GM20000 (cell line): ENCODE measurements at regions not wholly inside any gene's neighbourhood (a gene's known extent, or its start where the extent isn't known, plus 50 kb on each side); places are given as distances from the start of the nearest gene placed in this dataset.

ENCODE experiments used
- DNase-seq: peaks from one replicate; pipeline ENCODE4 v3.0.0; 2012; ENCODE audit warnings: low spot score
- TF ChIP-seq, protein P1 (sequence below): IDR thresholded peaks from 2 replicates; pipeline ENCODE4 v1.5.1; 2012; ENCODE audit warnings: mild to moderate bottlenecking, control low read depth; ENCODE audit errors: extremely low read depth, missing control alignments

DNA sequence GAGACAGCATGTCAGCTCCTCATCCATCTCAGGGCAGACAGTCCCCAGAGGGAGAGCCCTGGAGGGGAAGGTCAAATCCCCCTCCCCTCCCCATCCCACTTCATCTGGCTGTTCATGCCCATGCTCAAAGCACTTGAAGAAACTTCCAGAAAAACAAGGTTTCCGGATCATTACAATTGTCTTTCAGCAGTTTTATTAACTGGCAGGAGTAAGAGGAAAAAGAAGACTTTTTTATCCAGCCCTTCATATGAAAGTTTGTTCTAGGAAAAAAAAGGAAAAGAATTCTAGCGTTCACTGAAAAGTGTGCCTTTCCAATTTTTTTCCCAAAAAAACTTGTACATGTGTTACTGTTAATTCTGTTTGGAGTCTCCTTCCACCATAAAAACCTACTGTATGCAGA is 145.7 kb upstream of the TIAM1 start:
- DNase-seq: no peak
- TF ChIP-seq, protein P1, sequence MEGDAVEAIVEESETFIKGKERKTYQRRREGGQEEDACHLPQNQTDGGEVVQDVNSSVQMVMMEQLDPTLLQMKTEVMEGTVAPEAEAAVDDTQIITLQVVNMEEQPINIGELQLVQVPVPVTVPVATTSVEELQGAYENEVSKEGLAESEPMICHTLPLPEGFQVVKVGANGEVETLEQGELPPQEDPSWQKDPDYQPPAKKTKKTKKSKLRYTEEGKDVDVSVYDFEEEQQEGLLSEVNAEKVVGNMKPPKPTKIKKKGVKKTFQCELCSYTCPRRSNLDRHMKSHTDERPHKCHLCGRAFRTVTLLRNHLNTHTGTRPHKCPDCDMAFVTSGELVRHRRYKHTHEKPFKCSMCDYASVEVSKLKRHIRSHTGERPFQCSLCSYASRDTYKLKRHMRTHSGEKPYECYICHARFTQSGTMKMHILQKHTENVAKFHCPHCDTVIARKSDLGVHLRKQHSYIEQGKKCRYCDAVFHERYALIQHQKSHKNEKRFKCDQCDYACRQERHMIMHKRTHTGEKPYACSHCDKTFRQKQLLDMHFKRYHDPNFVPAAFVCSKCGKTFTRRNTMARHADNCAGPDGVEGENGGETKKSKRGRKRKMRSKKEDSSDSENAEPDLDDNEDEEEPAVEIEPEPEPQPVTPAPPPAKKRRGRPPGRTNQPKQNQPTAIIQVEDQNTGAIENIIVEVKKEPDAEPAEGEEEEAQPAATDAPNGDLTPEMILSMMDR: no peak

DNA sequence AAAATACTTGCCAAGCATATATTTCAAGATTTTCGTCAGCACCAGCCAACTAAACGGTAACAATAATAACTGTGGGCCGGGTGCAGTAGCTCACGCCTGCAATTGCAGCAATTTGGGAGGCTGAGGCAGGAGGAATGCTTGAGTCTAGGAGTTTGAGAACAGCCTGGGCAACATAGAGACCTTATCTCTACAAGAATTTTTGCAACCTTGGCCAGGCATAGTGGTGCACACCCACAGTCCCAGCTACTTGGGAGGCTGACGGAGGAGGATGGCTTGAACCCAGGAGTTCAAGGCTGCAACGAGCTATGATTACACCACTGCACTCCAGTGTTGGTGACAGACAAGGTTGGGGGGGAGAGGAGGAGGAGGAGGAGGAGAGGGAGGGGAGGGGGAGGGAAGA is 145.0 kb upstream of the TIAM1 start:
- TF ChIP-seq, protein P1: no peak

DNA sequence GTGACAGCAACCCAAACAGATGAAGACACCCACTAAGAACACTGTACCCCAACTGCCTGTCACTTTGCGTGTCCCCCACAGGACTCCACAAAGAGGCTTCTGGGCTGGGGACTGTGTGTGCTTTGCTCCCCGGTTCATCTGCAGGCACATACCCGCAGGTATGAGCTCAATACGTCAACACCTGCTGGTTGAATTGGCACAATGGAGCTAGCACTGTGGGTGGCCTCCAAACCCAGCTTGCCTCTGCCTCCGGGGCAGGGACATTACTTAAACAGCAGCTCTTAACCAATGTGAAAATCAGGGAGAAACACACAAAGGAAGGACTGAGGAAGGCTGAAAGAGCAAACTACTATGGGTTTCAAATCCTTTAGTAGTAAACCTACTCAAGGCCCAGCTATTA is 140.2 kb upstream of the TIAM1 start:
- DNase-seq: no peak
- TF ChIP-seq, protein P1: no peak

More for the DNA sequence above, 145.0 kb upstream of the TIAM1 start:
- DNase-seq: no peak

DNA sequence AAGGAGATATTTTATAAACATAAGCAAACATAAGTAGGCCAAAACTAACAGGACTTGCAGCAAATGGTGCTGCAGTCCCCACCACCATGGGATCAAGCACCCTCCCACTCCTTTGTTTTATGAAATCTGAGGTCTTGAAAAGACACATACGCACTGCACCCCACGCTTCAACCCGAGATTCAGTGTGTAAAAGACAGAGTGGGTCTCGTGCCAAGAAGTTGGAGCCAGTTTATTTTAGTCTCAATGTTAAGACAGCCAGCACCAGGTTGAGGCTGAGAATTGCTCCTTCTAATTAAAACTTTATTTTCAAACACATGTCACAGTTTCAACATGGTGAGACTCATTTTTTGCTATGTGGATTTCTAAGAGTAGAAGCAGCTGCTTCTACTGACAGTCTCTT is 139.1 kb upstream of the TIAM1 start:
- TF ChIP-seq, protein P1: no peak

DNA sequence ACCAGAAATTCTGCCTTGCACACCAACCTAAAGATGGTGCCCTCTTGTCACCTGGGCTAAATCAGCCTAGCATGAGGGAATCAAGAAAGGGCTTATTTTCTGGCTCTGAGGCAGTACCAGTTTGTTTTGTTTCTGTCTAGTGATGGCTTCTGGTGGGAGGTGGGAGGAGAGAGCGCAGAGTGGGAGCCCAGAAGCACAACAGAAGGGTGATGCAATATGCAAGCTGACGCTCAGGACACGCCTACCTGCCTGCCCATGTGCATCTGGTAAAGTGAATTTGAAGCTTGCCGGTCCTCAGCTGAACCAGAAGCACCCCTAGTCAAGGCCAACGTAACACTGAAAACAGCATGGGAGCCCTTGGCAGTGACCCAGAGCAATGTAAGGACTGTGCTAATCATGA is 138.4 kb upstream of the TIAM1 start:
- no peak for DNase-seq
- TF ChIP-seq, protein P1: no peak

More for the DNA sequence above, 139.1 kb upstream of the TIAM1 start:
- no peak for DNase-seq

DNA sequence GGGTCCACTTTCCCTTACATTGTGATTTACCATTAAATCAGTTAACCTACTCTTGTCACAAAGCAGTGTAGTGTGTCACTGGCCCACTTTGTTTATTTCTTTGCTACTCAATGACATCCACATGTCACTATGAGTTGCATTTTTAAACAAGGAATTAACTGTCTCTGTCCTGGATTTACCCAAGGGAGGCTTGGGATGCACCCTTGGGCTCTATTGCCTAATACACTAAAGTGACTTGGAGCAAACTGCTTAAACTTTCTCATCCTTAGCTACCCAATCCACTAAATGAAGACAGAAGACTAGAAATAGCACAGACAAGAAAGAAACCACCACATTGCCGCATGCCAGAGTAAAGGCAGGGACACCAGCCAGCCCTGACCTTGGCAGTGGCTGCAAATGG is 136.2 kb upstream of the TIAM1 start:
- no peak for DNase-seq
- TF ChIP-seq, protein P1: no peak

DNA sequence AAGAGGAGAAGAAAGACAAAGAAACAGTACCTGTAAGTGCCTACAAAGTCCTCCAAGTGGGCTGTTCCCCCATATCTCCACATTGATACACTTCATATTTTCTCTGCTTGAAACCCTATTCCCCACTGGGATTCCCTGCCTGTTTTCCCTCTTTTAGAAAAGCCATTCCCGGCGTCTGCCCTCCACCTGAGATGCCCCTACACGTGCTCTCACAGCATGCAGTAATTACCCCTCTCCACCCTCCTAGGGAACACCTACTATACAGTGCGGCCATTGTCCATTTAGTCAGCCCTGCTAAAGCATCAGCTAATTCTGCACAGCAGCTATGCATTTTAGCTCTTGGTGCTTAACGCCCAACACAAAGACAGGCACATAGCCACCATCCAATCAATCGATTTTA is 135.7 kb upstream of the TIAM1 start:
- DNase-seq: no peak
- TF ChIP-seq, protein P1: no peak
